Heart left ventricle (tissue), 16 donors: ENCODE measurements at regions not wholly inside any gene's neighbourhood (a gene's known extent, or its start where the extent isn't known, plus 50 kb on each side); places are given as distances from the start of the nearest gene placed in this dataset.

Experiments
- ATAC-seq, 4 donors: fragments of 200-7000 bp; cut with Tn5 transposase; one replicate each; pipeline ENCODE4 v1.9.1; 2020 to 2022; ENCODE audit warnings: moderate library complexity in 4 of 4, mild to moderate bottlenecking in 3 of 4, moderate number of reproducible peaks in 1 of 4
- DNase-seq, 5 donors: peaks; one replicate each; pipeline ENCODE4 v3.0.0-alpha.2; 2020
- H3K27ac ChIP-seq, 12 donors: fragments of 200-600 bp; sonication (generic) in 4 of 12; one replicate each; pipeline versions ENCODE4 v1.5.0 to v1.8.0; 2016 to 2022; ENCODE audit warnings: mild to moderate bottlenecking in 2 of 12
- H3K27me3 ChIP-seq, 9 donors: fragments of 200-600 bp; sonication (generic) in 2 of 9; one replicate each; pipeline versions ENCODE4 v1.5.1 to v1.8.0; 2016 to 2022; ENCODE audit warnings: mild to moderate bottlenecking in 3 of 9
- H3K36me3 ChIP-seq, 9 donors: fragments of 200-600 bp; sonication (generic) in 2 of 9; one replicate each; pipeline versions ENCODE4 v1.5.0 to v1.8.0; 2018 to 2022; ENCODE audit warnings: mild to moderate bottlenecking in 2 of 9
- H3K4me1 ChIP-seq, 12 donors: fragments of 200-600 bp; sonication (generic) in 4 of 12; one replicate each; pipeline versions ENCODE4 v1.5.0 to v1.8.0; 2016 to 2022; ENCODE audit warnings: mild to moderate bottlenecking in 3 of 12
- H3K4me3 ChIP-seq, 12 donors: fragments of 200-600 bp; sonication (generic) in 4 of 12; one replicate each; pipeline versions ENCODE4 v1.5.0 to v1.8.0; 2017 to 2022; ENCODE audit warnings: mild to moderate bottlenecking in 9 of 12, moderate library complexity in 4 of 12
- H3K9me3 ChIP-seq, 12 donors: fragments of 200-600 bp; sonication (generic) in 4 of 12; one replicate each; pipeline versions ENCODE4 v1.5.0 to v1.8.0; 2016 to 2022; ENCODE audit warnings: mild to moderate bottlenecking in 1 of 12
- POLR2A ChIP-seq, 2 donors: fragments of 450-650 bp; IDR thresholded peaks; one replicate each; pipeline ENCODE4 v1.6.1; 2017; ENCODE audit warnings: antibody characterized with exemption in 2 of 2, mild to moderate bottlenecking in 2 of 2, moderate library complexity in 2 of 2
- WGBS, 4 donors: extraction: QIAGEN DNeasy Blood & Tissue Kit in 2 of 4; methylation state at CpG; one replicate each; pipeline versions ENCODE4 v1.1.5 to v1.1.7; 2013 to 2018; 5-methylcytosine and 5-hydroxymethylcytosine counted together
- intact Hi-C, 10 donors: fragments of 100-400 bp; cut with DNase I; formaldehyde crosslinking; loops; one replicate each; pipeline versions ENCODE4 v1.11.1 to v1.14.2; 2022
- TF ChIP-seq, protein P1 (sequence below), 12 donors: fragments of 200-600 bp; sonication (generic) in 4 of 12; IDR thresholded peaks; one replicate each; pipeline versions ENCODE4 v1.5.0 to v1.8.0; 2018 to 2022; ENCODE audit warnings: antibody characterized with exemption in 12 of 12, mild to moderate bottlenecking in 5 of 12
- donor health status: ischemic (EF 13 %, LVEDD 7.1; RV severe dilation, severe dysfunction).
- donor health status: healthy with polysubstance abuse.
- donor health status: DM: no; HTN: yes; CAD: no.
- donor health status: DM: no; HTN: no; CAD: no.
- donor health status: ischemic (EF 25% LVEDD 6.9; RV normal size, moderate dysfunction).
- donor health status: ischemic (EF 25% LVEDD 5.7; RV mildly dilated, moderate dysfunction).
- donor health status: healthy.
- donor health status: DM: yes; HTN: yes; CAD: no.
- donor health status: ischemic (EF 35%, LVEDD 5.7; RV mildly dilated, moderate dysfunction).
- donor health status: nonischemic (EF 11% LVEDD 7.7; RV severe dilation, severe dysfunction).
- donor health status: DM: yes; HTN: yes; CAD: no.
- donor health status: PGD.
- donor health status: ischemic (EF 29% LVEDD 5.4; RV normal size, mild dysfunction).
- donor health status: nonischemic (EF 23%, LVEDD 6.1; RV moderate dilation, normal function).

DNA sequence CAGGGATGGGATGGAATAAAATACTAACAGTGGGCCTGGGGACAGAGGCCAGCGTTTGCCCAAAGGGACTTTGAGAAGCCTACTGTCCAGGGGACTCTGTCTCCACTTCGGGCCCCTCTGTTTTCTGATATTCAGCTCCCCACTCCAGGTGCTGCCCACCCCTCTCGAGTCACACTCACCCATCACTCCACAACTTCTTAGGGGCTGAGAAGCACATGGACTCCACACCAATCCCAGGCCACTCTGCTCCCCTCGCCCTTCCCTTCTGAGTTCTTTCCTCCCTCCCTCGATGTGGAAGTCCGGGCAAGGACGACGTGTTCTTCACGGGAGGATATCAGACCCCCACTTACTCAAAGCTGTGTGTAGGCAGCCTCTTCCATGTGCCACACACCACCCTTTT lies 124.5 kb downstream of the BARX1 start:
- no peak for ATAC-seq
- H3K27me3 ChIP-seq: peaks cover 0 to 37% (median 16%) of the 10 kb centered on the region in 9 donors
- intact Hi-C loops: no loop called here
- no peak for TF ChIP-seq POLR2A (IDR thresholded peaks at IDR 0.05)
- TF ChIP-seq, protein P1, sequence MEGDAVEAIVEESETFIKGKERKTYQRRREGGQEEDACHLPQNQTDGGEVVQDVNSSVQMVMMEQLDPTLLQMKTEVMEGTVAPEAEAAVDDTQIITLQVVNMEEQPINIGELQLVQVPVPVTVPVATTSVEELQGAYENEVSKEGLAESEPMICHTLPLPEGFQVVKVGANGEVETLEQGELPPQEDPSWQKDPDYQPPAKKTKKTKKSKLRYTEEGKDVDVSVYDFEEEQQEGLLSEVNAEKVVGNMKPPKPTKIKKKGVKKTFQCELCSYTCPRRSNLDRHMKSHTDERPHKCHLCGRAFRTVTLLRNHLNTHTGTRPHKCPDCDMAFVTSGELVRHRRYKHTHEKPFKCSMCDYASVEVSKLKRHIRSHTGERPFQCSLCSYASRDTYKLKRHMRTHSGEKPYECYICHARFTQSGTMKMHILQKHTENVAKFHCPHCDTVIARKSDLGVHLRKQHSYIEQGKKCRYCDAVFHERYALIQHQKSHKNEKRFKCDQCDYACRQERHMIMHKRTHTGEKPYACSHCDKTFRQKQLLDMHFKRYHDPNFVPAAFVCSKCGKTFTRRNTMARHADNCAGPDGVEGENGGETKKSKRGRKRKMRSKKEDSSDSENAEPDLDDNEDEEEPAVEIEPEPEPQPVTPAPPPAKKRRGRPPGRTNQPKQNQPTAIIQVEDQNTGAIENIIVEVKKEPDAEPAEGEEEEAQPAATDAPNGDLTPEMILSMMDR (IDR thresholded peaks at IDR 0.05): no peak
- H3K27ac ChIP-seq: no peak overlapping the region
- H3K4me1 ChIP-seq: peaks cover 0 to 8% (median 4%) of the 10 kb centered on the region in 12 donors
- H3K4me3 ChIP-seq: no peak overlapping the region
- peaks cover 0 to 26% (median 5%) of the 10 kb centered on the region in 12 donors for H3K9me3 ChIP-seq
- WGBS, 4 donors: 55 to 64% (median 60%) methylated on average over 9 of the region's 9 CpGs
- peak in 1 of 5 donors; percentile 33 for DNase-seq
- no peaks in the 10 kb centered on the region for H3K36me3 ChIP-seq

DNA sequence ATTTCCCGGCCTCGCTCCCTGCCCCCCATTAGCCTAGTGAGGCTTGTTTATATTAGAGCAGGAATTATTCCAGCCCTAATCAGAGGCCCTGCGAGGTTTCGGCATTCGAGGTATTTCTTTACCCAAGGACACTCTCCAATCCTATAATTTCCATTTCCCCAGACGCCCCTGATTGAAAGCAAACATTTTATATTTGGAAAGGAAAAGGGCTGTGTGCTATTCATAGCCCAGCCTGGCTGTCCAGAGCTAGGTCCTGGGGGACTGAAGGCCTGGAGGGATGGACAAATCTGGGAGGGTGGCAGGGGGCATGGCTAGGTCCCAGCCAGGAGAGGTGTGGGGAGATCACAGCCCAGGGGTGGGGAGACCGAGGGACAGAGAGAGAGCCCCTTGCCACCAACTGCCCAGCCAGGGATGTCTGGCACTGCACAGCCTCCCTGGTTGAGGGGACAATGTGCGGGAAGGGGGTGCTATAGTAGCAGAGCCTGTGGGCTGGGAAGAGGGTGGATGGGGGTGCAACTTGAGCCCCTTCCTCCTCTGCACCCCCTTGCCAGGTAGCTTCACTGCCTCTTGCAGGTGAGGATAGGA lies 125.1 kb downstream of the BARX1 start:
- WGBS, 4 donors: 56 to 64% (median 58%) methylated on average over 8 of the region's 8 CpGs
- ATAC-seq: no peak
- no peak overlapping the region for H3K27ac ChIP-seq
- H3K4me3 ChIP-seq: no peak overlapping the region
- intact Hi-C loops: no loop called here
- peaks cover 0 to 22% (median 4%) of the 10 kb centered on the region in 12 donors for H3K9me3 ChIP-seq
- no peak for TF ChIP-seq POLR2A (IDR thresholded peaks at IDR 0.05)
- TF ChIP-seq, protein P1 (IDR thresholded peaks at IDR 0.05): no peak
- H3K27me3 ChIP-seq: peaks cover 0 to 41% (median 16%) of the 10 kb centered on the region in 9 donors
- peaks cover 0 to 8% (median 4%) of the 10 kb centered on the region in 12 donors for H3K4me1 ChIP-seq
- DNase-seq: peak in 1 of 5 donors; percentile 13
- no peaks in the 10 kb centered on the region for H3K36me3 ChIP-seq

GRCh38 chr9:93829271-93830011 lies 125.7 kb downstream of the BARX1 start:
- WGBS, 4 donors: 70 to 75% (median 74%) methylated on average over 15 of the region's 15 CpGs
- Histone ChIP-seq H3K27ac (no peak overlapping the region), H3K4me1 (peaks cover 0 to 8% (median 4%) of the 10 kb centered on the region in 12 donors), H3K4me3 (no peak overlapping the region), H3K27me3 (peaks cover 0 to 42% (median 16%) of the 10 kb centered on the region in 9 donors), H3K9me3 (peaks cover 0 to 16% (median 3%) of the 10 kb centered on the region in 12 donors), H3K36me3 (no peaks in the 10 kb centered on the region)
- TF ChIP-seq, protein P1 (IDR thresholded peaks at IDR 0.05): no peak
- TF ChIP-seq POLR2A (IDR thresholded peaks at IDR 0.05): no peak
- intact Hi-C loops: loop anchor here in 5 of 10 donors (5.0 to 10.0 kb wide), 2 partner anchors 133 to 135 kb away; no protein-coding TSS in a partner anchor
- DNase-seq (peak in 1 of 5 donors; percentile 21), ATAC-seq (no peak)
